RKO (cell line): ENCODE measurements at regions not wholly inside any gene's neighbourhood (a gene's known extent, or its start where the extent isn't known, plus 50 kb on each side); places are given as distances from the start of the nearest gene placed in this dataset.
"Not testable (repeated sequence)": the region's sequence is repeated elsewhere in the genome, so short reads cannot be mapped to it uniquely, and the experiment has no call there.

Experiments
- DNase-seq: peaks from one replicate; pipeline ENCODE4 v3.0.0-alpha.2; 2016; ENCODE audit warnings: low spot score

- no peak for DNase-seq
These were observed 303.9 kb downstream of the FZD1 start for GRCh38 chr7:91568138-91568537.

- DNase-seq, result no peak
These were observed 305.7 kb downstream of the FZD1 start for GRCh38 chr7:91569728-91570457.

- DNase-seq, result no peak
These were observed 306.3 kb downstream of the FZD1 start for GRCh38 chr7:91570560-91570959.

GRCh38 chr7:91571601-91572000 is 307.4 kb downstream of the FZD1 start:
- DNase-seq, result no peak

- DNase-seq, result no peak
These were observed 307.1 kb downstream of the MTERF1 start for GRCh38 chr7:91573405-91573804.

DNA sequence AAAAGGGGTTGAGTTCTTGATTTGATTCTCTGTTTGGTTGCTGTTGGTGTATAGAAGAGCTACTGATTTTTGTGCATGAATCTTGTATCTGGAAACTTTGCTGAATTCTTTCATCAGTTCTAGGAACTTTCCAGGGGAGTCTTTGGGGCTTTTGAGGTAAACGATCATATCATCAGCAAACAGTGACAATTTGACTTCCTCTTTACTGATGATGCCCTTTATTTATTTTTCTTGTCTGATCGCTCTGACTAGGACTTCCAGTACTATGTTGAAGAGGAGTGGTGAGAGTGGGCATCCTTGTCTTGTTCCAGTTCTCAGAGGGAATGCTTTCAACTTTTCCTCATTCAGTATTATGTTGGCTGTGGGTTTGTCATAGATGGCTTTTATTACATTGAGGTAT is 304.0 kb downstream of the MTERF1 start:
- not testable (repeated sequence) for DNase-seq

DNA sequence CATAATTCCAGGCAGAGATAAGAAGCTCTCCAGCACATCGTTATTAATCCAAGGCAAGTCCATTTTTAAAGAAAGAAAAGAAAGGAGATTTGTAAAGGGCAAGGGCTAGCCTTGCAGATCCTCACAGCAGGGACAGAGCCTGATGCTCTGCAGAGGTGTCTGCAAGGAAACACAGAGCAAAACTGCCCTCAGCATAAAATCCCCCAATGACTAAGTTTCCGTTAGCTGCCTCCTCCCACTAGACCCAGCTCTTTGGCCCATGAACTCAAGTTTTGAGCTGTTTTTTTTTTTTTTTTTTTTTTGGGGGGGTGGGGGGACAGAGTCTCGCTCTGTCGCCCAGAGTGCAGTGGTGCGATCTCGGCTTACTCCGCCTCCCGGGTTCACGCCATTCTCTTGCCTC is 300.7 kb downstream of the MTERF1 start:
- no peak for DNase-seq

DNA sequence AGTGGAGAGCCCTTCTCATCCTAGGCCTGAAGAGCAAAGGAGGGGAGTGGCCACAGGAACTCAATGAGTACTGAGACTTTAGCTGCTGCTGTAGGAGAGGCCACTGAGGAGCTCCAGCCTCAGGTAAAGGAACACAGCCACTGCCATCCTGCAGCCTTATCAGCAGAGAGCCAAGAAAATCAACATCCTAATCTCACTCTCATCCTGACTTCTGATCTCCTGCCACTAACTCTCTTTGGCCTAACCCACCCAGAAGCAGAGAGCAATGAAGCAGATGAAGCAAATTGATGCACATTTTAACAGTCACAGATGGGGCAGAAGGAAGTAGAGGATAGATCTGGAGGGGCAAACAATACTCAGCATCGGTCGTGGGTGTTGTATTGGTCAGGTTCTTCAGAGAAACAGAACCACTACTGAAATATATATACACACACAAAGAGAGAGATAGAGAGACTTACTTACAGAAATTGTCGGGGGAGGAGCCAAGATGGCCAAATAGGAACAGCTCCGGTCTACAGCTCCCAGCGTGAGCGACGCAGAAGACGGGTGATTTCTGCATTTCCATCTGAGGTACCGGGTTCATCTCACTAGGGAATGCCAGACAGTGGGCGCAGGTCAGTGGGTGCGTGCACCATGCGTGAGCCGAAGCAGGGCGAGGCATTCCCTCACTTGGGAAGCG is 297.6 kb downstream of the MTERF1 start:
- no peak for DNase-seq

GRCh38 chr7:91596287-91596686 is 284.2 kb downstream of the MTERF1 start:
- no peak for DNase-seq

- DNase-seq, result no peak
These were observed 281.7 kb downstream of the MTERF1 start for GRCh38 chr7:91598791-91599190.

DNA sequence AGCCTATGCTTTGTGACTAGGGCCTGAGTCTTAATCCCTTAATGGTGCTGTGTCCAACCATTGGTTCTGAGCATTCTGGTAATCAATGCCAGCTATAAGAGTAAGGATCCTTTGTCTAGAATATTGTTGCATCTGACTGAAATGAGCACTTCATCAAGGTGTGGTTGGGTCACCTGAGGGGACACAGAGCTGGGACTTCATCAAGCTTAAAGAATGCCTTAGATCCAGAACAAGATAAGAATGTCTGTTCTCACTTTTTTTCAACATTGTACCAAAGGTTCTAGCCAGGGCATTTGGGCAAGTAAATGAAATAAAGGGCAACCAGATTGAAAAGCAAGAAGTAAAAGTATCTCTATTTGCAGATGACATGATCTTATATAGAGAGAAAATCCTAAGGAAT is 280.4 kb downstream of the MTERF1 start:
- DNase-seq, result no peak

DNA sequence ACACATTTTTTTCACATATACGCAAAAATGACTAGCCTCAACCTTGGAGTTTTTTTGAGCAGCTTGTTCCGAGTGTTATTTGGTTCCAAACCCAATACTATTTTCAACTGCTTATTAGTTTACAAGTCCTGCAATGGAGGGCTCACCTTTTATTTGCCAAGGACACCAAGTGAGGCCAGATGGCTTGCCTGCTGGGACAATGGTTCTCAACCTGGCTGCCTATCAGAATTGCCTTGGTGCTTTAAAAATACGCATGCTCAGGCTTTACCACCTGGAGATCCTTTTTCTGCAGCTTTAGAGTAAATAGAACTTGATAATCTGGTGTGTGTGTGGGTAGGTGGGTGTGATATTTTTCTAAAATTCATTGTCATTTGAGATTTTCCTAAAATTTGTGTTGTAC is 276.8 kb downstream of the MTERF1 start:
- DNase-seq, result no peak

DNA sequence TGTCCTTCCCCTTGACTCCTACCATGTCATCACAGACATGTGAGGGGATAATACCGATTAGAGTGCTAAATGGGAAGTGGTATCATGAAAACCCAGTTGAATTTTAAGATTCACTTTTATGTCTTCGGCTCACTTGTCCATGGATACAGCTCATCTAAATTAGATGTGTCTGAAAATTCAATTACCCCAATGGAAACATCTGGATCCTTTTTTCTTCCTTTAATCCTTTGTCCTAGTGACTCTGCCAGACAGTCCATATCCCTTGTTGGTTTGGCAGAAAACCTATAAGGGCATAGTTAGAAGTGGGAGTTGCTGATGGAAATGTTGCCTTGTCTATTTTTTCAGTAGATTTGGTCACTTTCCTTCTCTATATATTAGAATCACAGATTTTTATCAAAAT is 271.9 kb downstream of the MTERF1 start:
- no peak for DNase-seq

DNA sequence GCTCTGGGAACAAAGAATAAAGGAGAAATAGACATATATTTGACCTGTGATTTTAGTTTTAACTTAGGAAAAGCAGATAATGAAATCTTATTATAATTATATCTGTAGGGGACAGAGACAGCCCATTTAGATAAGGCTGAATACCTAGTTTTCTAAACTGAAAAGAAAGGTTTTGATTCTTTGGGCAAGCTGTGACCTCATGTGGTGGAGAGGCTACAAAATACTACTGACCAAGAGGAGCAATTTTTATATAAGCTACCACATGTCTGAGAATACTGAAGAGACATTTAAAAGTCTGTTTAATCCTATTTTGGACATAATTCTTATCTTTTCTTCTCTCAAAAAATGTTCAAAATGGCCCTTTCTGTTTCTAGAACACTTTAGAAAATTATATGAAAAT is 271.0 kb downstream of the MTERF1 start:
- DNase-seq, result no peak

DNA sequence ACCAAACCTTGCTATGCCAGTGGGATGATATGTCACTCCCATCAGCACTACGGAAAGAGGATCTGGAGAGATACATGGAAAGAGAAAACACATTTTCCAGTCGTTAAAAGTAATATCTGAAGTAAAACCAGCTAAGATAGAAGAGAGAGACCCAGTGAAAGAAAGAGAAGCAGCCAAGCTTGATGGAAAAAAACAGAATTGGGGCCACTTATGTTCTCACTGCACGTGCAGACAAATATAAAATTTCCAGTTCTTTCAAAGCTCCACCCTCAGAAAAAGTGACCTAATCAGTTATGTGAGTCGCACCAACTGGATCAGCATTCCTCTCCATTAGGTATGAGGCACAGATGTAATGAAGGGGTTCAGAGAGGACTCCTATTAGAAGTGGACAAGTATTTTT is 266.1 kb downstream of the MTERF1 start:
- peak; percentile 23 for DNase-seq

DNA sequence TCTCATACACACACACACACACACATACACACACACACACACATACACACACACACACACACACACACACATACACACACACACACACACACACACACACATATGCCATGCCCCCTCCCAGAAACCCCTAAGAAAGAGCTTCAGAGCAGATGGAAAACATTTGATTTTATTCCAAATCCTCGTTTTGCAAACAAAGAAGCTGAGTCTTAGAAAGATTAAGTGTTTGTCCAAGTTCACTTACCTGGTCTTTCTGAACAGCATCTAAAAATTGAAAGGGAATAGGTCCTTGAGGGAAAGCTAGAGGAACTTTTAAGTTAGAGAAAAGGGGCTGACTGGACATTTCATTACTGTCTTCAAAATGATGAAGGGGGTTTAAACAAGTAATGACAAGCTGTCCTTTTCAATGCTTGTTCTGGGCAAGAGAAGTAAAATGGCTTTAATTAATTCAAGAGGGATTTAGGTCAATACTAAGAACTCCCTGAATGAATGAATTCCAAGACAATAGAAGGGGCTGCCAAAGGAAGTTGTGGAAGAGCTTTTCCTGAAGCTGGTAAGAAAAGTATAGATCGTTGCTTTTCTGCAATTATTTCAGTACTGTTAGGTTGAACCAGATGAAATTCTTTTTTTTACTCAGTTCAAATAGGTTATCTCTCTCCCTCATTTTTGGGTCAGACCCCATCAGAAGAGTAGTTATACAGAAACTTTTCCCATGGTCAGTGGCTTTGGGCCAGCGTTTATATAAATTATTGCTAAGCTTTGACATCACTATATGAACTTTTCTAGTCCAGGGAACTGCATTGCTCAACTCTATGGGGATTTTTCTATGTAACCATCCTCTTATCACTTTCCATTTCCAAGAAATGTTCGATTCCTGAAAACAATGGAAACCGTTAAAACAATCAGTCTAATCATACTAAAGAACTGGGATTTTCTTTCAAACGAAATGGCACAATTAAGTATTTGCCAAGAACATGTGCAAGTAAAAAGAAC is 261.4 kb downstream of the MTERF1 start:
- no peak for DNase-seq

GRCh38 chr7:91620827-91621226 is 259.7 kb downstream of the MTERF1 start:
- DNase-seq, result no peak

DNA sequence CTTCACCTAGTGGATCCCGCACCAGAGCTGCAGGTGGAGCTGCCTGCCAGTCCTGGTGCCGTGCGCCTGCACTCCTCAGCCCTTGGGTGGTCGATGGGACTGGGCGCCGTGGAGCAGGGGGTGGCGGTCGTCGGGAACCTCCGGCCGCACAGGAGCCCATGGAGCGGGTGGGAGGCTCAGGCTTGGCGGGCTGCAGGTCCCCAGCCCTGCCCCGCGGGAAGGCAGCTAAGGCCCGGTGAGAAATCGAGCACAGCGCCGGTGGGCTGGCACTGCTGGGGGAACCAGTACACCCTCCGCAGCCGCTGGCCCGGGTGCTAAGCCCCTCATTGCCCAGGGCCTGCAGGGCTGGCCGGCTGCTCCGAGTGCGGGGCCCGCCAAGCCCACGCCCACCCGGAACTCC is 253.2 kb downstream of the MTERF1 start:
- not testable (repeated sequence) for DNase-seq

- DNase-seq, result no peak
These were observed 251.8 kb downstream of the MTERF1 start for GRCh38 chr7:91628742-91629141.

DNA sequence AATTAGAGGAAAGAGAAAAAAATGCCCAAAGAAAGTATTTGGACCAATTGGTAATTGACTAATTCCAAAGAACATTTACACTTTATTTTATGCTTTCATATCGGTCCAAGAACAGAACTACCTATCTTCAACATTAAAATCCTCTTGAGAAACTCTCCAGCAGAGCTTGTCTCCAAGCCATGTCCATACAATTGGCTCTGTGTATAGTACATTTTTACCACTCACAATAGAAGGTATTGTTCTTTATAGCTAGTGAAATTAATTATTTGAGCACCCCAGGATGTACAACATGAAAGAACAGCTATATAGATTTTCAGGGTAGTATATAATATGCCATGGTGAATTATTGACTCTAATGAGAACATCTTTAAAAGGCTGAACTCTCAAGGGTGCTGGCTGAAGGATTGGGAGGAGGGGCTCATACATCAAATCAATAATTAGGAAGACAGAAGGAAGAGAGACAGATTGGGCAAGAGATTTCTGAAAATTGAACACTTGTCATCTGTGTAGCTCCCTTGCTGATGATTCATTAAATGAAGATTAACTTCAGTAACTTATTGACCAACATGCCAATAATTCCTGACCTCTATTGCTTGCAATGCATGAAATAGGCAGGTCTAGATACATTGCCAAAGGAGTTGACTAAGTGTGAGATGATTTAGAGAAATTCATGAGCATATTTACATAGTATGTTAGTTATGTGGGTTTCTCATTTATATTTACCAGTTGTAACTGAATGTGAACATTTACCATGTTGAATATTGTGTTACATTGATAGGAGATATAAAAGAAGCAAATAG is 249.7 kb downstream of the MTERF1 start:
- DNase-seq, result no peak

DNA sequence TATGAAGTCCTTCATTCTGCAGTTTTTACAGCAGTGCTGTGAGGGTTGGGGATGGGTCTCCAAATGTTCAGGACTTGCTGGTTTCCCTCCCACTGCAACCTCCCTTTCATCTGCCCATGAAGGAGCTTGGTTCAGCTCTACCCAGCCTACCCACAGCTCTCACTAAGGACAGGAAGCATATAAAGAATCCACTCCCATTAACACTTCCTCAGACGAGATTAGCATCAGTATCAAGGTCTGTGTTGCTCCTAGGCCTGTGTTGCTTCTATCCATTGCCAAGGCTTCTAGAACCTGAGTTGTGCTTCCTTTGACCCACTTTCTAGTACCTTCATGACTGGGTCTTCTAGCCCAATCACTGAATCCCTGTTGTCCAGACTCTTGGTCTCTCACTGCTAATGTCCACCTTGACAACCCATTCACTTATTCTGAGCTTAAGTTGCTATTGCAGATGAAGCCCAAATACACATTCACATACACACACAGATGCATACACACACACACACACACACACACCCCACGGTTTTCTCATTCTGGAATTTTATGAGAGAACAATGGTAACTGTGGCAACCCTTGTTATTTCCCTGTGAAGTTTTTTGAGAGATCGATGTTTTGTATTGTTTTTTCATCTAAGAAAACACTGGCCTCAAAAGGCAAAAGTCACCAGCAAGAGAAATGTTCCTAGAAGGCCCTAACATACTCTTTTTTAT is 248.1 kb downstream of the MTERF1 start:
- no peak for DNase-seq
